CD14-positive monocyte (primary cell): ENCODE measurements at regions not wholly inside any gene's neighbourhood (a gene's known extent, or its start where the extent isn't known, plus 50 kb on each side); places are given as distances from the start of the nearest gene placed in this dataset.
"Not testable (repeated sequence)": the region's sequence is repeated elsewhere in the genome, so short reads cannot be mapped to it uniquely, and the experiment has no call there.

Source experiments
- DNase-seq, 3 donors: peaks; one replicate each; pipeline ENCODE4 v3.0.0-alpha.2; 2011 to 2022
- H2AFZ ChIP-seq: 2 replicates; pipeline ENCODE4 v1.6.0; 2012; ENCODE audit warnings: mild to moderate bottlenecking, low read depth, low read length, inconsistent platforms; ENCODE audit not compliant: insufficient read depth, poor library complexity, severe bottlenecking
- H3K27ac ChIP-seq, 2 donors: 1 replicate in 1 of 2; 2 replicates in 1 of 2; pipeline ENCODE4 v1.5.1; 2012 to 2013; ENCODE audit warnings: low read length in 2 of 2, control low read depth in 1 of 2, inconsistent platforms in 1 of 2, low read depth in 1 of 2, mild to moderate bottlenecking in 1 of 2
- H3K27me3 ChIP-seq, 2 donors: one replicate each; pipeline versions ENCODE4 v1.6.0 to v1.6.1; 2011 to 2013; ENCODE audit warnings: low read length in 2 of 2; ENCODE audit not compliant: control insufficient read depth in 2 of 2, insufficient read depth in 2 of 2
- H3K36me3 ChIP-seq, 2 donors: replicated peaks in 1 of 2; 1 replicate in 1 of 2; 2 replicates in 1 of 2; pipeline versions ENCODE4 v1.5.1 to v1.6.1; 2012 to 2013; ENCODE audit warnings: low read length in 2 of 2, control low read depth in 1 of 2, inconsistent platforms in 1 of 2, mild to moderate bottlenecking in 1 of 2; ENCODE audit not compliant: insufficient read depth in 2 of 2, control insufficient read depth in 1 of 2
- H3K4me1 ChIP-seq, 2 donors: 1 replicate in 1 of 2; 2 replicates in 1 of 2; pipeline versions ENCODE4 v1.5.1 to v1.6.1; 2012 to 2013; ENCODE audit warnings: low read length in 2 of 2, control low read depth in 1 of 2, inconsistent platforms in 1 of 2, mild to moderate bottlenecking in 1 of 2, moderate library complexity in 1 of 2; ENCODE audit not compliant: insufficient read depth in 2 of 2, control insufficient read depth in 1 of 2
- H3K4me2 ChIP-seq: replicated peaks from 2 replicates; pipeline ENCODE3; 2012; ENCODE audit warnings: low read length, moderate library complexity, mild to moderate bottlenecking; ENCODE audit not compliant: poor library complexity, severe bottlenecking; ENCODE audit errors: extremely low read depth
- H3K4me3 ChIP-seq, 3 experiments: fragments of 200-600 bp in 1 of 3; sonication (generic) in 1 of 3; replicated peaks in 1 of 3; 1 replicate in 2 of 3; 2 replicates in 1 of 3; pipeline ENCODE4 v1.5.1; 2011 to 2013; ENCODE audit warnings: low read length in 3 of 3, mild to moderate bottlenecking in 3 of 3, control low read depth in 2 of 3, low read depth in 2 of 3, inconsistent platforms in 1 of 3, moderate library complexity in 1 of 3
- H3K79me2 ChIP-seq: 2 replicates; pipeline ENCODE4 v1.6.0; 2012; ENCODE audit warnings: mild to moderate bottlenecking, control low read depth, inconsistent platforms, low read length, moderate library complexity; ENCODE audit not compliant: insufficient read depth
- H3K9ac ChIP-seq: 2 replicates; pipeline ENCODE4 v1.6.0; 2017; ENCODE audit warnings: low read length, mild to moderate bottlenecking; ENCODE audit not compliant: insufficient read depth, poor library complexity, severe bottlenecking
- H3K9me3 ChIP-seq, 2 donors: replicated peaks in 1 of 2; 1 replicate in 1 of 2; 2 replicates in 1 of 2; pipeline versions ENCODE4 v1.5.1 to v1.6.1; 2012 to 2013; ENCODE audit warnings: low read length in 2 of 2, control low read depth in 1 of 2; ENCODE audit not compliant: control insufficient read depth in 1 of 2, insufficient read depth in 1 of 2
- H4K20me1 ChIP-seq: 2 replicates; pipeline ENCODE4 v1.6.0; 2012; ENCODE audit warnings: mild to moderate bottlenecking, low read length, control low read depth, moderate library complexity; ENCODE audit not compliant: insufficient read depth
- H3K27ac Mint-ChIP-seq, 7 donors: one replicate each; pipeline ENCODE4 v1.8.0; 2020; ENCODE audit warnings: mild to moderate bottlenecking in 7 of 7, mixed read lengths in 7 of 7, moderate library complexity in 6 of 7, inconsistent platforms in 2 of 7
- H3K27me3 Mint-ChIP-seq, 3 donors: one replicate each; pipeline ENCODE4 v1.8.0; 2021 to 2022; ENCODE audit warnings: low read depth in 3 of 3, mild to moderate bottlenecking in 3 of 3, mixed read lengths in 3 of 3, moderate library complexity in 3 of 3, inconsistent platforms in 1 of 3
- H3K36me3 Mint-ChIP-seq, 2 donors: one replicate each; pipeline ENCODE4 v1.8.0; 2020; ENCODE audit warnings: mixed read lengths in 2 of 2, inconsistent platforms in 1 of 2, mild to moderate bottlenecking in 1 of 2
- H3K4me1 Mint-ChIP-seq: one replicate; pipeline ENCODE4 v1.8.0; 2020; ENCODE audit warnings: mild to moderate bottlenecking, mixed read lengths
- H3K4me3 Mint-ChIP-seq, 2 donors: one replicate each; pipeline ENCODE4 v1.8.0; 2020; ENCODE audit warnings: mild to moderate bottlenecking in 2 of 2, mixed read lengths in 2 of 2, moderate library complexity in 1 of 2
- H3K9me3 Mint-ChIP-seq, 7 donors: one replicate each; pipeline ENCODE4 v1.8.0; 2020 to 2022; ENCODE audit warnings: mixed read lengths in 7 of 7, mild to moderate bottlenecking in 6 of 7, moderate library complexity in 6 of 7, inconsistent platforms in 2 of 7
- WGBS: methylation state at CpG from one replicate; pipeline ENCODE4 v1.1.5; 2013; ENCODE audit warnings: missing lambda C conversion rate; ENCODE audit not compliant: insufficient coverage; 5-methylcytosine and 5-hydroxymethylcytosine counted together
- intact Hi-C, 2 donors: fragments of 100-400 bp; cut with micrococcal nuclease; formaldehyde crosslinking; loops; one replicate each; pipeline versions ENCODE4 v1.15.0 to v1.15.1; 2023
- TF ChIP-seq, protein P1 (sequence below): fragments of 200-600 bp; IDR thresholded peaks from one replicate; pipeline ENCODE4 v1.8.0; 2022; ENCODE audit warnings: antibody characterized with exemption, mild to moderate bottlenecking

DNA sequence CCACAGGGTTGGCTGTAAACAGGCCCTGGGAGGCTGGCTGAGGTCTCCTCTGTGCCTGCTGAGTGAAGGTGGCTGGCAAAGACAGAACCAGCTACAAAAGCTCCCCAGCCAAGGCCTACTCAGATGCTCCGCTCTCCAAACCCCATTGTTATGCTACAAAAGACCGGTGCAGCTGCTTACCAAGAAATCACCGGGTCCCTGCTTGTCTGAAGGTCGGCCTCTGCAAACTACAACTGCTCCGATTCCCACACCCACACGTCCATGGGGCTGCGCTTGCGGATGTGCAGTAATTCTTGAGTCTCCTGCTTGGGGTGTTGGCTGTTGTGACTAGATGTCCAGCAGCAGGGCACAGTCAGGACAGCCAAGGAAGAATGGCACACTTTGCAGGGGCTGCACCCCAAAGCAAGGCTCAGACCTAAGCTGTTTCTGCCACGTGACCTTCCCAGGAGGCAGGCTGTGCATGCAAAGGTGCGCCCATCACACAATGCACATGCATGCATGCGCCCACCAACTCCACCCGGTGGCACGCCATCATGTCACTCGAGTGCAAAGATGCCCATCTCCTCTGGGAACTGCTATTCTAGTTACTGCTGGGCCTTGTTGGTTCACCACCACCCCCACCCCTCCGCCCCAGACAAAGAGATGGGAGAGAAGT, 97.8 kb downstream of the OAT start:
- DNase-seq, result no peak
- Histone ChIP-seq H3K27me3 (no peaks in the 10 kb centered on the region), H3K4me3 (no peak overlapping the region), H4K20me1 (no peaks in the 10 kb centered on the region), H3K4me2 (no peak overlapping the region), H3K27ac (no peak overlapping the region), H3K4me1 (peaks cover 16 to 25% of the 10 kb centered on the region in 2 donors), H3K9me3 (no peaks in the 10 kb centered on the region), H3K9ac (no peak overlapping the region), H3K36me3 (no peaks in the 10 kb centered on the region), H3K79me2 (no peaks in the 10 kb centered on the region), H2AFZ (no peak overlapping the region)
- intact Hi-C loops, result no loop called here
- H3K27ac Mint-ChIP-seq, result no peak overlapping the region
- WGBS, result 100% methylated on average over 5 of the region's 15 CpGs
- peaks cover 0 to 7% (median 1%) of the 10 kb centered on the region in 3 donors for H3K27me3 Mint-ChIP-seq
- H3K4me1 Mint-ChIP-seq, result peaks cover 29% of the 10 kb centered on the region
- H3K36me3 Mint-ChIP-seq, result no peaks in the 10 kb centered on the region
- H3K4me3 Mint-ChIP-seq, result no peak overlapping the region
- TF ChIP-seq, protein P1, sequence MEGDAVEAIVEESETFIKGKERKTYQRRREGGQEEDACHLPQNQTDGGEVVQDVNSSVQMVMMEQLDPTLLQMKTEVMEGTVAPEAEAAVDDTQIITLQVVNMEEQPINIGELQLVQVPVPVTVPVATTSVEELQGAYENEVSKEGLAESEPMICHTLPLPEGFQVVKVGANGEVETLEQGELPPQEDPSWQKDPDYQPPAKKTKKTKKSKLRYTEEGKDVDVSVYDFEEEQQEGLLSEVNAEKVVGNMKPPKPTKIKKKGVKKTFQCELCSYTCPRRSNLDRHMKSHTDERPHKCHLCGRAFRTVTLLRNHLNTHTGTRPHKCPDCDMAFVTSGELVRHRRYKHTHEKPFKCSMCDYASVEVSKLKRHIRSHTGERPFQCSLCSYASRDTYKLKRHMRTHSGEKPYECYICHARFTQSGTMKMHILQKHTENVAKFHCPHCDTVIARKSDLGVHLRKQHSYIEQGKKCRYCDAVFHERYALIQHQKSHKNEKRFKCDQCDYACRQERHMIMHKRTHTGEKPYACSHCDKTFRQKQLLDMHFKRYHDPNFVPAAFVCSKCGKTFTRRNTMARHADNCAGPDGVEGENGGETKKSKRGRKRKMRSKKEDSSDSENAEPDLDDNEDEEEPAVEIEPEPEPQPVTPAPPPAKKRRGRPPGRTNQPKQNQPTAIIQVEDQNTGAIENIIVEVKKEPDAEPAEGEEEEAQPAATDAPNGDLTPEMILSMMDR, result no peak
- peaks cover 0 to 2% (median 0%) of the 10 kb centered on the region in 7 donors for H3K9me3 Mint-ChIP-seq

DNA sequence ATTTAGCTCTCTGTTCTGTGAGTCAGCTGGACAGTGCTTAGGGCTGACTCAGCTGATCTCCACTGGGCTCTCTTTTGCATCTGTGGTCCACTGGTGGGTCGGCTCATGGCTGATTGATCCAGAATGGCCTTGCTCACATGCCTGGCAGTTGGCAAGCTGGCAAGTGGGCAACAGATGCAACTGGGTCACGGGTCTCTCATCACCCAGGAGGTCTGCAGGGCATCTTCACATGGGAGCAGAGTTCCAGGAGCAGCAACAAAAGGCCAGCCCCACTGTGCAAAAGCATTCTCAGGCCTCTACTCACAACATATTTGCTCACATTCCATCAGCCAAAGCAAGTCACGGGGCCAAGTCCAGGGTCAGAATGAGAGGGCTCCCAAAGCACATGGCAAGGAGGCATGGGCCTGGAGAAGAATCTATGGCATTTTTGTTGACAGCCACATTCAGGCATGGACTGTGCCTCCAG, 98.8 kb downstream of the OAT start:
- Histone ChIP-seq H4K20me1 (no peaks in the 10 kb centered on the region), H2AFZ (no peak overlapping the region), H3K27ac (no peak overlapping the region), H3K4me2 (no peak overlapping the region), H3K9ac (no peak overlapping the region), H3K9me3 (no peaks in the 10 kb centered on the region), H3K27me3 (no peaks in the 10 kb centered on the region), H3K79me2 (no peaks in the 10 kb centered on the region), H3K4me3 (no peak overlapping the region), H3K4me1 (peaks cover 13 to 23% of the 10 kb centered on the region in 2 donors), H3K36me3 (no peaks in the 10 kb centered on the region)
- H3K27ac Mint-ChIP-seq, result no peak overlapping the region
- intact Hi-C loops, result no loop called here
- peaks cover under 1 to 2% of the 10 kb centered on the region in 2 donors for H3K36me3 Mint-ChIP-seq
- TF ChIP-seq, protein P1, result no peak
- 72% methylated on average over 3 of the region's 3 CpGs for whole genome bisulfite sequencing
- H3K9me3 Mint-ChIP-seq, result no peaks in the 10 kb centered on the region
- H3K4me1 Mint-ChIP-seq, result peaks cover 28% of the 10 kb centered on the region
- H3K4me3 Mint-ChIP-seq, result no peak overlapping the region
- H3K27me3 Mint-ChIP-seq, result peaks cover 0 to 7% (median 1%) of the 10 kb centered on the region in 3 donors
- no peak for DNase-seq

DNA sequence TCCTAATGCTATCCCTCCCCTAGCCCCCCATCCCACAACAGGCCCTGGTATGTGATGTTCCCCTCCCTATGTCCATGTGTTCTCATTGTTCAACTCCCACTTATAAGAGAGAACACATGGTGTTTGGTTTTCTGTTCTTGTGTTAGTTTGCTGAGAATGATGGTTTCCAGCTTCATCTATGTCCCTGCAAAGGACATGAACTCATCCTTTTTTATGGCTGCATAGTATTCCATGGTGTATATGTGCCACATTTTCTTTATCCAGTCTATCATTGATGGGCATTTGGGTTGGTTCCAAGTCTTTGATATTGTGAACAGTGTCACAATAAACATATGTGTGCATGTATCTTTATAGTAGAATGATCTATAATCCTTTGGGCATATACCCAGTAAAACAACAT, 99.2 kb downstream of the OAT start:
- H3K27ac Mint-ChIP-seq, H3K4me2 ChIP-seq, H3K36me3 ChIP-seq, H3K4me3 ChIP-seq, H3K4me3 Mint-ChIP-seq, H4K20me1 ChIP-seq, intact Hi-C loops, H3K79me2 ChIP-seq, H3K9ac ChIP-seq, H3K27me3 ChIP-seq, H3K27me3 Mint-ChIP-seq, H2AFZ ChIP-seq, H3K36me3 Mint-ChIP-seq, DNase-seq, H3K27ac ChIP-seq, H3K9me3 ChIP-seq, H3K9me3 Mint-ChIP-seq: not testable (repeated sequence)
- H3K4me1 Mint-ChIP-seq, result peaks cover 30% of the 10 kb centered on the region
- peaks cover 12 to 23% of the 10 kb centered on the region in 2 donors for H3K4me1 ChIP-seq
